RPMI8226 (cell line): ENCODE measurements at regions not wholly inside any gene's neighbourhood (a gene's known extent, or its start where the extent isn't known, plus 50 kb on each side); places are given as distances from the start of the nearest gene placed in this dataset.

Experiments
- DNase-seq: peaks from one replicate; pipeline ENCODE4 v3.0.0-alpha.2; 2015

GRCh38 chr12:92208613-92209121 lies 63.0 kb upstream of the BTG1 start:
- peak; percentile 62 for DNase-seq

GRCh38 chr12:92206596-92206995 lies 61.0 kb upstream of the BTG1 start:
- no peak for DNase-seq

GRCh38 chr12:92206011-92206410 lies 60.4 kb upstream of the BTG1 start:
- DNase-seq = no peak

- no peak for DNase-seq
Measured at GRCh38 chr12:92199819-92200576, 54.4 kb upstream of the BTG1 start.

GRCh38 chr12:92197815-92198214 lies 52.2 kb upstream of the BTG1 start:
- DNase-seq = no peak

- no peak for DNase-seq
Measured at GRCh38 chr12:92196368-92196767, 50.7 kb upstream of the BTG1 start.
